HG03575 (cell line): ENCODE measurements at regions not wholly inside any gene's neighbourhood (a gene's known extent, or its start where the extent isn't known, plus 50 kb on each side); places are given as distances from the start of the nearest gene placed in this dataset.

ENCODE experiments used
- ATAC-seq: cut with Tn5 transposase; IDR thresholded peaks from one replicate; pipeline ENCODE4 v1.9.1; 2021; ENCODE audit not compliant: unreplicated experiment, insufficient number of reproducible peaks, low FRiP score; ENCODE audit errors: extremely low read depth

GRCh38 chr2:196268538-196269338, 97.4 kb upstream of the STK17B start:
- ATAC-seq = no peak

- ATAC-seq = no peak
Observed at GRCh38 chr2:196271795-196272194, 100.4 kb upstream of the STK17B start.

- peak; percentile 39 for ATAC-seq
Observed at GRCh38 chr2:196274387-196274809, 103.0 kb upstream of the STK17B start.

DNA sequence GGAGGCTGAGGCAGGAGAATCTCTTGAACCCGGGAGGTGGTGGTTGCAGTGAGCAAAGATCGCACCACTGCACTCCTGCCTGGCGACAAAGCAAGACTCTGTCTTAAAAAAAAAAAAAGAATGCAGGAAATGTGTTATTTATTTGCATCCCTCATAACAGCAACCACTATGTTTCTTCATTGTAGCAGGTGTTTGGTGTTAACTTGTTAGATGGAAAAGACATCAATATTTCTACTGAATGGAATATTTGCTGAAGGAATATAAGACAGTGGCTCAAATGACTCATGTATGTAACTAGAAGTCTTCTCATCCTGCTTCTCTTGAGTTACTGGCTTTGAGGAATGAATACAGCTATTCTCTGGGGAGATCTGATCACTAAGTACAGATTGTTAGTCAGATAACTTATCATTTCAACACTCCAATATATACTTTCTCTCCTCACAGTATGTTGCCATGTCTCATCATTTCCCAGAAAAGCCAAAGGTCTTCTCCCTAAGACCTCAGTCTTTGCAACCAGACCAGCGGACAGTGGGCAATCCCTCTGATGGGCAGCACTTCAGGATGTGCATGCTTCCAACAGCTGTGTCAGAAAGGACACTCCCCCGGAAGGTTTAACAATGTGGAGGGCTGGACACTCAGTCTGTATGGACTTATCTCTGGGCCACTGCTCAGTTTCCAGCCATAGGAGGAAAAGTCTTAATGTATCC, 104.4 kb upstream of the STK17B start:
- ATAC-seq = no peak

GRCh38 chr2:196276421-196276820, 105.0 kb upstream of the STK17B start:
- ATAC-seq = no peak

- no peak for ATAC-seq
Observed at GRCh38 chr2:196277002-196277401, 105.6 kb upstream of the STK17B start.

- ATAC-seq = no peak
Observed at GRCh38 chr2:196278491-196278911, 107.1 kb upstream of the STK17B start.

DNA sequence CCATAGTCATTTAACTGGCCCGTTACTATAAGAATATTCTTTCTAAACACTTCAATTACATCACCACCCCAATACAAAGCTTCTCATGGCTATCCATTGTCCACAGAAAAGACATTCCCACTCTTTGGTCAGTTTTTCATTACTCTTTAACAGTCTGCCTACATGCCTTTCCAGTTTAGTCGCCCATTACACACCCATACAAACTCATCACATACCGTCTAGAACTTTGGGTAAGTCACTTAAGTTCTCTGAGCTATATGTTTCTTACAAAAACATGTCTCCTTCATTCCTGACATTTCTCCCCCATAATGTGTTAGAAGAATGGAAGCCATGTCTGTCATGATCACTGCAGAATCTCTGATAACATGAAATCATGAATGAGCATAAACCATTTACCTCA, 108.2 kb upstream of the STK17B start:
- ATAC-seq = no peak

GRCh38 chr2:196284144-196284844, 112.9 kb upstream of the STK17B start:
- ATAC-seq = no peak

GRCh38 chr2:196284866-196285557, 113.6 kb upstream of the STK17B start:
- no peak for ATAC-seq

- no peak for ATAC-seq
Observed at GRCh38 chr2:196286821-196287220, 115.4 kb upstream of the STK17B start.

GRCh38 chr2:196287523-196287922, 116.1 kb upstream of the STK17B start:
- no peak for ATAC-seq

GRCh38 chr2:196288006-196288538, 116.7 kb upstream of the STK17B start:
- ATAC-seq = no peak

DNA sequence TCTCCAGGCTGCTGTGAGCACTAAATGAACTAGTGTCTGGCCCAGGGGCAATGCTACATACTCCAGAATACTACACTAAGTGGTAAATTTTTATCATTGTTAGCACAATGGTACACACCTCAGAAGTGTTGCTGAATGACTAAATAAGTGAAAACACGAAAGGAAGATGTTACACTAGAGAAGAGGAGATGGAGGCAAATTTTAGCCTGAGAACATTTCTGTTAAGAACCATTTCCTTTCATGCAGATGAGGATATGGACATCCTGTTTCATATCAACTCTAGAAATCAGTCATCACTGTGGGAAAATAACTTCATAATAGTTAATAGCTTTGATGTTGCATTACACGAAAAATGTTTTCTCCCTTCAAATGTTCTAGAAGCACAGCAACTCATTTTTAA, 117.6 kb upstream of the STK17B start:
- ATAC-seq = peak; percentile 25

GRCh38 chr2:196290136-196290535, 118.8 kb upstream of the STK17B start:
- ATAC-seq = no peak

GRCh38 chr2:196290569-196290968, 119.2 kb upstream of the STK17B start:
- ATAC-seq = no peak

DNA sequence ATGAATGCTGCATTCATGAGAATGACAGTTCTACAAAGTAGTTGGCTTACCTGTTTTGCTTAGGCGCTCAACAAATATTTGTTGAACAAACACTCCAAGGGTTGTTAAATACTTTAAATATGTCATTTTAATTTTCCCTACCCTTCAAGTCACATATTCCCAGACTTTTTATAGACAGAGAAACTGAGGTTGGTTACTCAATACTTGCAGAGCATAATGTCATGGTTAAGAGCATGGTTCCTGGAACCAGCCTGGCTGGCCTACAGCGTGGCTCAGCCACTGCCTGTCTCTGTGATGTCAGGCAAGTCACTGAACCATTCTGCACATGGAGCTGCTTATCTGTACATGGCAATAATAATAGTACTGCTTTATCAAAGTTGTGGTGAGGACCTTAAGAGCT, 120.0 kb upstream of the STK17B start:
- no peak for ATAC-seq

DNA sequence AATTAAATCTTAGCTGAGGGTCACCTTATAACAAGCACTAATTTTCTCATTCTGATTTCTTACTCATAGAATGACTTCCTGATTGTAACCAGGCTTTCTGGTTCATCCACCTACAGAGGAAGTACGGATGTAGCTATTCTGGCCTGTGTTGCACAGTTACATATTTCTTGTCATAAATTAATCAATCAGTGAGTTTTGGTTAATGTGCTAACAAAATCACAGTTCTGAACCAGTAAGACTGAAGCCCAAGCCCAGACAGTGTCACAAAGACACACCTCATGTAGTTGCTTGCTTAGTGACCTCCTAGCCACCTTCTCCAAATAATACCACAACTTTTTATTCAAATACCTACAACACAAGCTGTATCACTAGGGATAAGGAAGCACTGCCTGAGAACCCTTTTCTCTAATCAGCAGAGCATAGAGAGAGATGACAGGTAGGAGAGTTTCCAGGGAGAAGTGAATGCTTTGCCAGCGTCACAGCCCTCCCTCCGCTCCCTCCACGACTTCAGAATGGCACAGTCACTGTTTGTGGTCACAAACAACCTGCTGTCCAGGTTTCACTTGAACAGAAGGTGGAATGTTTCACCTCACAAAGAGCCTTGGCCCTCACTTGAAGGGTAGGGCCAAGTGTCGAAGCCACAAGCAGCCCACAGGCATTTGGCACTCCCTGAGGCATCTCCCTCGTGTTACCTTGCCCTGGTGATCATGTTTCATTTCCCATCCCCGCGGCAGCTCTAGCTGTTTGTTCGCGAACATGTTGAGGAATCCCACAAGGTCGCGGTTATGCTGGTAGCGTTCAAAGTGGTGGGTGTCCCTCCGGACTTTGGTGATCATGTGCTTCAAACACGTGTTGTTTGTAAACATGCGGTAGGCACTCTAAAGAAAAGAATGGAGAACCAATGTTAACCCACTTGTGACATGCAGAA, 120.8 kb upstream of the STK17B start:
- no peak for ATAC-seq
